Stimulated activated CD4-positive, alpha-beta T cell treated with anti-CD3 and anti-CD28 coated beads, Interleukin-2, amount 100 ng/mL, for 24 hours (primary cell): ENCODE measurements at regions not wholly inside any gene's neighbourhood (a gene's known extent, or its start where the extent isn't known, plus 50 kb on each side); places are given as distances from the start of the nearest gene placed in this dataset.

Experiments used
- DNase-seq, 2 donors: peaks; one replicate each; pipeline ENCODE4 v3.0.0-alpha.2; 2020

GRCh38 chr4:125517831-125518230 lies 203.1 kb downstream of the FAT4 start:
- DNase-seq, result no peak

GRCh38 chr4:125518281-125518680 lies 203.5 kb downstream of the FAT4 start:
- no peak for DNase-seq

- no peak for DNase-seq
These were observed 204.8 kb downstream of the FAT4 start for GRCh38 chr4:125519371-125520146.

- DNase-seq, result no peak
These were observed 205.7 kb downstream of the FAT4 start for GRCh38 chr4:125520258-125520990.

- DNase-seq, result no peak
These were observed 207.8 kb downstream of the FAT4 start for GRCh38 chr4:125522588-125522987.

- DNase-seq, result no peak
These were observed 208.2 kb downstream of the FAT4 start for GRCh38 chr4:125522992-125523391.

- no peak for DNase-seq
These were observed 211.7 kb downstream of the FAT4 start for GRCh38 chr4:125526420-125526819.

- DNase-seq, result no peak
These were observed 212.9 kb downstream of the FAT4 start for GRCh38 chr4:125527681-125528080.

GRCh38 chr4:125529071-125529470 lies 214.3 kb downstream of the FAT4 start:
- no peak for DNase-seq

- DNase-seq, result no peak
These were observed 223.9 kb downstream of the FAT4 start for GRCh38 chr4:125538670-125539069.

- no peak for DNase-seq
These were observed 224.9 kb downstream of the FAT4 start for GRCh38 chr4:125539691-125540090.

GRCh38 chr4:125541836-125542385 lies 227.2 kb downstream of the FAT4 start:
- DNase-seq, result no peak

- no peak for DNase-seq
These were observed 231.5 kb downstream of the FAT4 start for GRCh38 chr4:125546272-125546671.

GRCh38 chr4:125547836-125548235 lies 233.1 kb downstream of the FAT4 start:
- DNase-seq, result no peak

GRCh38 chr4:125550769-125551168 lies 236.0 kb downstream of the FAT4 start:
- no peak for DNase-seq

GRCh38 chr4:125551466-125551865 lies 236.7 kb downstream of the FAT4 start:
- DNase-seq, result no peak

GRCh38 chr4:125551967-125552366 lies 237.2 kb downstream of the FAT4 start:
- no peak for DNase-seq

- DNase-seq, result no peak
These were observed 257.8 kb downstream of the FAT4 start for GRCh38 chr4:125572601-125573000.

GRCh38 chr4:125573368-125573767 lies 258.6 kb downstream of the FAT4 start:
- DNase-seq, result no peak

GRCh38 chr4:125573786-125574185 lies 259.0 kb downstream of the FAT4 start:
- no peak for DNase-seq

GRCh38 chr4:125582302-125582701 lies 267.5 kb downstream of the FAT4 start:
- DNase-seq, result no peak

- DNase-seq, result no peak
These were observed 275.4 kb downstream of the FAT4 start for GRCh38 chr4:125590158-125590557.

- DNase-seq, result no peak
These were observed 276.5 kb downstream of the FAT4 start for GRCh38 chr4:125591290-125591689.

GRCh38 chr4:125594056-125594602 lies 279.4 kb downstream of the FAT4 start:
- DNase-seq, result no peak
